GM23338 (cell line): ENCODE measurements at regions not wholly inside any gene's neighbourhood (a gene's known extent, or its start where the extent isn't known, plus 50 kb on each side); places are given as distances from the start of the nearest gene placed in this dataset.

Experiments used
- ATAC-seq: fragments of 200-7000 bp; cut with Tn5 transposase; 3 replicates; pipeline ENCODE4 v1.9.1; 2020
- DNase-seq: peaks from one replicate; pipeline ENCODE4 v3.0.0-alpha.2; 2015; ENCODE audit warnings: low spot score
- H2AFZ ChIP-seq: fragments of 200-600 bp; sonication (generic); 2 replicates; pipeline ENCODE4 v1.8.0; 2016; ENCODE audit warnings: antibody characterized with exemption, mild to moderate bottlenecking, moderate library complexity
- H3F3A ChIP-seq: fragments of 200-600 bp; sonication (generic); replicated peaks from 2 replicates; pipeline ENCODE4 v1.8.0; 2017; ENCODE audit warnings: antibody characterized with exemption, mixed run types, low read depth
- H3K27ac ChIP-seq: fragments of 200-600 bp; sonication (generic); 2 replicates; pipeline ENCODE4 v1.6.1; 2016; ENCODE audit warnings: low read depth
- H3K27me3 ChIP-seq: fragments of 200-600 bp; sonication (generic); 2 replicates; pipeline ENCODE4 v1.8.0; 2016; ENCODE audit warnings: mild to moderate bottlenecking, mixed run types, moderate library complexity; ENCODE audit not compliant: insufficient read depth
- H3K36me3 ChIP-seq: fragments of 200-600 bp; sonication (generic); 2 replicates; pipeline ENCODE4 v1.8.0; 2016; ENCODE audit warnings: mild to moderate bottlenecking; ENCODE audit not compliant: insufficient read depth
- H3K4me1 ChIP-seq: fragments of 200-600 bp; sonication (generic); 2 replicates; pipeline ENCODE4 v1.8.0; 2016; ENCODE audit warnings: mild to moderate bottlenecking, moderate library complexity; ENCODE audit not compliant: insufficient read depth
- H3K4me2 ChIP-seq: fragments of 200-600 bp; sonication (generic); 2 replicates; pipeline ENCODE4 v1.7.1; 2017; ENCODE audit warnings: mixed run types
- H3K4me3 ChIP-seq: fragments of 200-600 bp; sonication (generic); 2 replicates; pipeline ENCODE4 v1.6.1; 2016; ENCODE audit warnings: mixed run types
- H3K79me2 ChIP-seq: fragments of 200-600 bp; sonication (generic); replicated peaks from 2 replicates; pipeline ENCODE4 v1.8.0; 2017; ENCODE audit warnings: mild to moderate bottlenecking; ENCODE audit not compliant: insufficient read depth
- H3K9me2 ChIP-seq: fragments of 200-600 bp; sonication (generic); 2 replicates; pipeline ENCODE4 v1.8.0; 2017; ENCODE audit not compliant: insufficient read depth
- H4K20me1 ChIP-seq: fragments of 200-600 bp; sonication (generic); replicated peaks from 2 replicates; pipeline ENCODE4 v1.8.0; 2017; ENCODE audit warnings: mild to moderate bottlenecking; ENCODE audit not compliant: insufficient read depth
- H3K27ac Mint-ChIP-seq: 2 replicates; pipeline ENCODE4 v1.8.0; 2020; ENCODE audit warnings: inconsistent platforms, mild to moderate bottlenecking, moderate library complexity, mixed read lengths
- H3K27me3 Mint-ChIP-seq: 3 replicates; pipeline ENCODE4 v1.8.0; 2022; ENCODE audit warnings: low read depth, mild to moderate bottlenecking, moderate library complexity, mixed read lengths, inconsistent platforms; ENCODE audit not compliant: insufficient read depth, poor library complexity
- H3K36me3 Mint-ChIP-seq: 3 replicates; pipeline ENCODE4 v1.8.0; 2021; ENCODE audit warnings: low read depth, mild to moderate bottlenecking, inconsistent platforms, moderate library complexity, mixed read lengths
- H3K4me1 Mint-ChIP-seq: 3 replicates; pipeline ENCODE4 v1.8.0; 2020; ENCODE audit warnings: mild to moderate bottlenecking, inconsistent platforms, mixed read lengths
- H3K4me3 Mint-ChIP-seq: 3 replicates; pipeline ENCODE4 v1.8.0; 2021; ENCODE audit warnings: moderate library complexity, mild to moderate bottlenecking, inconsistent platforms, mixed read lengths
- H3K9me3 Mint-ChIP-seq: 3 replicates; pipeline ENCODE4 v1.8.0; 2020; ENCODE audit warnings: moderate library complexity, mild to moderate bottlenecking, inconsistent platforms, mixed read lengths
- CREB1 ChIP-seq: fragments of 250-450 bp; sonication (Bioruptor Pico); IDR thresholded peaks from 2 replicates; pipeline ENCODE4 v1.5.0; 2020; ENCODE audit warnings: low read depth, mild to moderate bottlenecking, moderate library complexity
- ETS1 ChIP-seq: IDR thresholded peaks from 2 replicates; pipeline ENCODE4 v1.6.1; 2016; ENCODE audit warnings: antibody characterized with exemption
- EZH2 ChIP-seq: fragments of 200-600 bp; sonication (generic); IDR thresholded peaks from one replicate; pipeline ENCODE4 v1.8.0; 2017; ENCODE audit warnings: antibody characterized with exemption, mild to moderate bottlenecking, low read depth; ENCODE audit not compliant: unreplicated experiment
- EZH2phosphoT487 ChIP-seq: fragments of 200-600 bp; sonication (generic); IDR thresholded peaks from one replicate; pipeline ENCODE4 v1.8.1; 2018; ENCODE audit warnings: antibody characterized with exemption; ENCODE audit not compliant: unreplicated experiment
- JUNB ChIP-seq: IDR thresholded peaks from one replicate; pipeline ENCODE4 v1.6.1; 2016; ENCODE audit warnings: antibody characterized with exemption; ENCODE audit not compliant: unreplicated experiment
- NANOG ChIP-seq: IDR thresholded peaks from 2 replicates; pipeline ENCODE4 v1.6.1; 2016; ENCODE audit warnings: antibody characterized with exemption, borderline replicate concordance
- REST ChIP-seq: IDR thresholded peaks from one replicate; pipeline ENCODE4 v1.6.1; 2018; ENCODE audit warnings: antibody characterized with exemption; ENCODE audit not compliant: unreplicated experiment
- ZNF331 ChIP-seq: fragments of 250-450 bp; sonication (Bioruptor Pico); IDR thresholded peaks from 2 replicates; pipeline ENCODE4 v1.5.0; 2020; ENCODE audit warnings: low read depth, mild to moderate bottlenecking, moderate library complexity
- ZNF462 ChIP-seq: fragments of 250-450 bp; sonication (Bioruptor Pico); IDR thresholded peaks from 2 replicates; pipeline ENCODE4 v1.5.0; 2020; ENCODE audit warnings: mild to moderate bottlenecking, moderate library complexity
- TF ChIP-seq, protein P1 (sequence below), 2 experiments: fragments of 200-600 bp in 1 of 2; sonication (generic) in 1 of 2; conservative IDR thresholded peaks; 2 replicates each; pipeline versions ENCODE4 v1.5.1 to v1.6.1; 2016 to 2017; ENCODE audit warnings: antibody characterized with exemption in 2 of 2, low read depth in 2 of 2, mild to moderate bottlenecking in 2 of 2, moderate library complexity in 1 of 2

- H3K27ac ChIP-seq, result no peak overlapping the region
- DNase-seq (no peak), ATAC-seq (no peak)
- Mint-ChIP-seq H3K9me3 (no peaks in the 10 kb centered on the region), H3K4me1 (no peaks in the 10 kb centered on the region), H3K4me3 (no peak overlapping the region), H3K27ac (no peak overlapping the region), H3K27me3 (no peaks in the 10 kb centered on the region), H3K36me3 (no peaks in the 10 kb centered on the region)
- H3K79me2 ChIP-seq, result no peaks in the 10 kb centered on the region
- no peaks in the 10 kb centered on the region for H3F3A ChIP-seq
- no peak overlapping the region for H3K4me3 ChIP-seq
- H3K9me2 ChIP-seq, result peaks cover 15% of the 10 kb centered on the region; the same call in 1 of the 2 replicates
- H3K4me1 ChIP-seq, result no peaks in the 10 kb centered on the region
- peak overlapping the region; percentile 23; the same call in 1 of the 2 replicates for H2AFZ ChIP-seq
- no peak overlapping the region for H3K4me2 ChIP-seq
- no peaks in the 10 kb centered on the region for H4K20me1 ChIP-seq
- no peaks in the 10 kb centered on the region for H3K27me3 ChIP-seq
- no peaks in the 10 kb centered on the region for H3K36me3 ChIP-seq
- TF ChIP-seq ZNF462 (CRISPR knock-in tag), result no peak
- no peak for TF ChIP-seq NANOG
- no peak for TF ChIP-seq EZH2
- no peak for TF ChIP-seq CREB1 (CRISPR knock-in tag)
- TF ChIP-seq REST, result no peak
- no peak for TF ChIP-seq ZNF331 (CRISPR knock-in tag)
- TF ChIP-seq ETS1, result no peak
- TF ChIP-seq EZH2phosphoT487, result no peak
- TF ChIP-seq, protein P1, sequence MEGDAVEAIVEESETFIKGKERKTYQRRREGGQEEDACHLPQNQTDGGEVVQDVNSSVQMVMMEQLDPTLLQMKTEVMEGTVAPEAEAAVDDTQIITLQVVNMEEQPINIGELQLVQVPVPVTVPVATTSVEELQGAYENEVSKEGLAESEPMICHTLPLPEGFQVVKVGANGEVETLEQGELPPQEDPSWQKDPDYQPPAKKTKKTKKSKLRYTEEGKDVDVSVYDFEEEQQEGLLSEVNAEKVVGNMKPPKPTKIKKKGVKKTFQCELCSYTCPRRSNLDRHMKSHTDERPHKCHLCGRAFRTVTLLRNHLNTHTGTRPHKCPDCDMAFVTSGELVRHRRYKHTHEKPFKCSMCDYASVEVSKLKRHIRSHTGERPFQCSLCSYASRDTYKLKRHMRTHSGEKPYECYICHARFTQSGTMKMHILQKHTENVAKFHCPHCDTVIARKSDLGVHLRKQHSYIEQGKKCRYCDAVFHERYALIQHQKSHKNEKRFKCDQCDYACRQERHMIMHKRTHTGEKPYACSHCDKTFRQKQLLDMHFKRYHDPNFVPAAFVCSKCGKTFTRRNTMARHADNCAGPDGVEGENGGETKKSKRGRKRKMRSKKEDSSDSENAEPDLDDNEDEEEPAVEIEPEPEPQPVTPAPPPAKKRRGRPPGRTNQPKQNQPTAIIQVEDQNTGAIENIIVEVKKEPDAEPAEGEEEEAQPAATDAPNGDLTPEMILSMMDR (conservative IDR thresholded peaks at IDR 0.05; ENCODE audit: low read depth in 2 of 2), result no peak
- no peak for TF ChIP-seq JUNB
Measured at GRCh38 chr11:57095417-57095816, 86.3 kb upstream of the LRRC55 start.
